PC-3 (cell line): ENCODE measurements at regions not wholly inside any gene's neighbourhood (a gene's known extent, or its start where the extent isn't known, plus 50 kb on each side); places are given as distances from the start of the nearest gene placed in this dataset.

Experiments
- ATAC-seq: fragments of 200-7000 bp; cut with Tn5 transposase; 2 replicates; pipeline ENCODE4 v1.9.1; 2020; ENCODE audit warnings: mild to moderate bottlenecking, moderate library complexity
- BruUV-seq: library from RNA; stranded (reverse); fragments of 400-500 nt; replicated peaks from 2 replicates; lab custom pipeline; 2021; lab: Mats Ljungman, UMichigan
- CTCF ChIA-PET: fragments of 300-600 bp; sonication (Branson Sonifier 250); formaldehyde crosslinking; loops from one replicate; lab custom pipeline; 2022; ENCODE audit warnings: antibody characterized with exemption; lab: Charles Lee
- POLR2A ChIA-PET: fragments of 300-600 bp; sonication (Branson Sonifier 250); formaldehyde crosslinking; loops from one replicate; lab custom pipeline; 2022; ENCODE audit warnings: antibody characterized with exemption; ENCODE audit not compliant: unreplicated experiment; lab: Charles Lee
- DNase-seq: peaks from one replicate; pipeline ENCODE4 v3.0.0-alpha.2; 2015
- H2AFZ ChIP-seq: fragments of 300-600 bp; sonication (generic); 2 replicates; pipeline ENCODE4 v1.6.0; 2016; ENCODE audit warnings: antibody characterized with exemption, low read length
- H3F3A ChIP-seq: fragments of 300-600 bp; sonication (generic); one replicate; pipeline ENCODE4 v1.6.0; 2017; ENCODE audit warnings: antibody characterized with exemption, low read length, control low read depth, mild to moderate bottlenecking; ENCODE audit not compliant: unreplicated experiment
- H3K27ac ChIP-seq: fragments of 300-600 bp; sonication (generic); 2 replicates; pipeline ENCODE4 v1.5.1; 2016; ENCODE audit warnings: mild to moderate bottlenecking, low read length
- H3K27me3 ChIP-seq: fragments of 300-600 bp; sonication (generic); 2 replicates; pipeline ENCODE4 v1.6.1; 2016; ENCODE audit warnings: low read length, mixed read lengths
- H3K36me3 ChIP-seq: fragments of 300-600 bp; sonication (generic); 2 replicates; pipeline ENCODE4 v1.6.1; 2016; ENCODE audit warnings: low read depth, mixed run types, low read length, mixed read lengths
- H3K4me1 ChIP-seq: fragments of 300-600 bp; sonication (generic); 2 replicates; pipeline ENCODE4 v1.5.1; 2016; ENCODE audit warnings: low read length; ENCODE audit not compliant: insufficient read depth
- H3K4me2 ChIP-seq: fragments of 300-600 bp; sonication (generic); 2 replicates; pipeline ENCODE4 v1.6.0; 2016; ENCODE audit warnings: low read length
- H3K4me3 ChIP-seq: fragments of 300-600 bp; sonication (generic); 2 replicates; pipeline ENCODE4 v1.5.1; 2016; ENCODE audit warnings: mild to moderate bottlenecking, low read length, mixed read lengths
- H3K79me2 ChIP-seq: fragments of 300-600 bp; sonication (generic); 2 replicates; pipeline ENCODE4 v1.6.1; 2017; ENCODE audit warnings: low read length, mixed read lengths
- H3K9ac ChIP-seq: fragments of 300-600 bp; sonication (generic); 2 replicates; pipeline ENCODE4 v1.6.0; 2016; ENCODE audit warnings: mild to moderate bottlenecking, low read length
- H3K9me2 ChIP-seq: fragments of 300-600 bp; sonication (generic); replicated peaks from 2 replicates; pipeline ENCODE4 v1.6.1; 2016; ENCODE audit warnings: mixed run types, low read length, mixed read lengths
- H3K9me3 ChIP-seq: fragments of 300-600 bp; sonication (generic); 2 replicates; pipeline ENCODE4 v1.6.1; 2016; ENCODE audit warnings: low read length, mixed read lengths
- H4K20me1 ChIP-seq: fragments of 300-600 bp; sonication (generic); 2 replicates; pipeline ENCODE4 v1.6.1; 2016; ENCODE audit warnings: low read length, mixed read lengths
- CTCF ChIP-seq: fragments of 300-600 bp; sonication (generic); conservative IDR thresholded peaks from 2 replicates; pipeline ENCODE4 v1.5.1; 2017; ENCODE audit warnings: antibody characterized with exemption, low read depth, mild to moderate bottlenecking, low read length
- EZH2 ChIP-seq: fragments of 300-600 bp; sonication (generic); IDR thresholded peaks from one replicate; pipeline ENCODE4 v1.6.1; 2017; ENCODE audit warnings: antibody characterized with exemption, mild to moderate bottlenecking, low read length; ENCODE audit not compliant: unreplicated experiment
- EZH2phosphoT487 ChIP-seq: fragments of 300-600 bp; sonication (generic); IDR thresholded peaks from 2 replicates; pipeline ENCODE4 v1.6.1; 2018; ENCODE audit warnings: mild to moderate bottlenecking, antibody characterized with exemption, low read length, borderline replicate concordance
- intact Hi-C: fragments of 100-400 bp; cut with micrococcal nuclease; formaldehyde crosslinking; loops from 2 replicates; pipeline ENCODE4 v1.9.0; 2023

- H2AFZ ChIP-seq, result no peak overlapping the region
- BruUV-seq, result no TSS peak
- H3K9me3 ChIP-seq, result no peaks in the 10 kb centered on the region
- H3K27me3 ChIP-seq, result no peaks in the 10 kb centered on the region
- CTCF ChIA-PET, result no interaction called here
- H3K9me2 ChIP-seq, result no peaks in the 10 kb centered on the region
- H3K9ac ChIP-seq, result no peak overlapping the region
- H3F3A ChIP-seq, result peaks cover 13% of the 10 kb centered on the region
- H4K20me1 ChIP-seq, result no peaks in the 10 kb centered on the region
- no peaks in the 10 kb centered on the region for H3K36me3 ChIP-seq
- no peak overlapping the region for H3K4me3 ChIP-seq
- intact Hi-C loops, result no loop called here
- H3K4me2 ChIP-seq, result no peak overlapping the region
- no peak overlapping the region for H3K27ac ChIP-seq
- ATAC-seq (no peak), DNase-seq (no peak)
- no peak for TF ChIP-seq EZH2phosphoT487
- no peak for TF ChIP-seq EZH2
- TF ChIP-seq CTCF, result no peak
- POLR2A ChIA-PET, result no interaction called here
- no peaks in the 10 kb centered on the region for H3K79me2 ChIP-seq
- H3K4me1 ChIP-seq, result peaks cover 23% of the 10 kb centered on the region
Measured at GRCh38 chr6:15131234-15131633, 114.6 kb upstream of the JARID2 start.

- H3K9ac ChIP-seq, result no peak overlapping the region
- POLR2A ChIA-PET, result no interaction called here
- BruUV-seq, result no TSS peak
- peaks cover 23% of the 10 kb centered on the region for H3K4me1 ChIP-seq
- no peaks in the 10 kb centered on the region for H3K36me3 ChIP-seq
- TF ChIP-seq EZH2phosphoT487, result no peak
- TF ChIP-seq CTCF, result no peak
- TF ChIP-seq EZH2, result no peak
- no peaks in the 10 kb centered on the region for H3K27me3 ChIP-seq
- CTCF ChIA-PET, result no interaction called here
- H3K4me3 ChIP-seq, result no peak overlapping the region
- DNase-seq (no peak), ATAC-seq (no peak)
- H3K79me2 ChIP-seq, result no peaks in the 10 kb centered on the region
- intact Hi-C loops, result loop anchor here (2.0 kb wide), 2 partner anchors 117 to 399 kb away; no protein-coding TSS in a partner anchor
- no peak overlapping the region for H3K4me2 ChIP-seq
- no peaks in the 10 kb centered on the region for H3K9me2 ChIP-seq
- no peaks in the 10 kb centered on the region for H4K20me1 ChIP-seq
- H3F3A ChIP-seq, result peaks cover 13% of the 10 kb centered on the region
- H3K9me3 ChIP-seq, result no peaks in the 10 kb centered on the region
- H2AFZ ChIP-seq, result no peak overlapping the region
- no peak overlapping the region for H3K27ac ChIP-seq
Measured at GRCh38 chr6:15131651-15132061, 114.2 kb upstream of the JARID2 start.

GRCh38 chr6:15132167-15132566 lies 113.7 kb upstream of the JARID2 start:
- H2AFZ ChIP-seq, result no peak overlapping the region
- intact Hi-C loops, result loop anchor here (2.0 kb wide), 2 partner anchors 117 to 399 kb away; no protein-coding TSS in a partner anchor
- H4K20me1 ChIP-seq, result no peaks in the 10 kb centered on the region
- no peak for ATAC-seq
- H3K36me3 ChIP-seq, result no peaks in the 10 kb centered on the region
- H3K9me3 ChIP-seq, result no peaks in the 10 kb centered on the region
- peaks cover 13% of the 10 kb centered on the region for H3F3A ChIP-seq
- POLR2A ChIA-PET, result no interaction called here
- CTCF ChIA-PET, result no interaction called here
- no peak for TF ChIP-seq EZH2
- TF ChIP-seq EZH2phosphoT487, result no peak
- no peak for TF ChIP-seq CTCF
- H3K9ac ChIP-seq, result peak overlapping the region; percentile 49
- no peak for DNase-seq
- H3K27me3 ChIP-seq, result no peaks in the 10 kb centered on the region
- no TSS peak for BruUV-seq
- peak overlapping the region; percentile 92 for H3K27ac ChIP-seq
- H3K9me2 ChIP-seq, result no peaks in the 10 kb centered on the region
- peak overlapping the region; percentile 24; the same call in 1 of the 2 replicates for H3K4me3 ChIP-seq
- peak overlapping the region; percentile 62 for H3K4me2 ChIP-seq
- no peaks in the 10 kb centered on the region for H3K79me2 ChIP-seq
- H3K4me1 ChIP-seq, result peaks cover 23% of the 10 kb centered on the region
